Testis (tissue), 2 donors: ENCODE measurements at regions not wholly inside any gene's neighbourhood (a gene's known extent, or its start where the extent isn't known, plus 50 kb on each side); places are given as distances from the start of the nearest gene placed in this dataset.

Experiments used
- POLR2A ChIP-seq: fragments of 450-650 bp; IDR thresholded peaks from one replicate; pipeline ENCODE4 v1.6.1; 2017; ENCODE audit warnings: antibody characterized with exemption, mild to moderate bottlenecking, moderate library complexity
- TF ChIP-seq, protein P1 (sequence below), 3 experiments: fragments of 450-650 bp in 2 of 3; fragments of 200-600 bp in 1 of 3; sonication (generic) in 1 of 3; IDR thresholded peaks; one replicate each; pipeline ENCODE4 v1.5.1; 2016 to 2019; ENCODE audit warnings: antibody characterized with exemption in 3 of 3, mild to moderate bottlenecking in 2 of 3, moderate library complexity in 1 of 3

DNA sequence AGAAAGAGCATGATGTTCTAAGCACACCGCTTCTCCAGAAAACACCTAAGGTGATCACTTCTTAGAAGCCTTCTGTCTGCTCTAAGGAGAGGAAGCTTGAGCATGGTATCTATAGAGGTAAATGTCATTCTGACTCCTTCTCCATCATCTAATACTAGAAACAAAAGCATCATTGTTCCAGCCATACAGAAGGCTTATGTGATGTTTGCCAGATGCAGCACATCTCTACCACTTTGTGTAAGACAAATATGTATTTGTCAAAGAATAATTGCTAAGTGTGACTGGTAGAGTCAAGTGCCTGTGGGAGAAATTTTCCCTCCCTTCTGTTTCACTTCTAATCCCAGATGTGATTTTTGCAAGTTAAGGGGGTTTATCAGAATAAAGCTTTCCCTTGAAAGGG lies 217.1 kb downstream of the HS3ST3A1 start:
- no peak for TF ChIP-seq POLR2A
- TF ChIP-seq, protein P1, sequence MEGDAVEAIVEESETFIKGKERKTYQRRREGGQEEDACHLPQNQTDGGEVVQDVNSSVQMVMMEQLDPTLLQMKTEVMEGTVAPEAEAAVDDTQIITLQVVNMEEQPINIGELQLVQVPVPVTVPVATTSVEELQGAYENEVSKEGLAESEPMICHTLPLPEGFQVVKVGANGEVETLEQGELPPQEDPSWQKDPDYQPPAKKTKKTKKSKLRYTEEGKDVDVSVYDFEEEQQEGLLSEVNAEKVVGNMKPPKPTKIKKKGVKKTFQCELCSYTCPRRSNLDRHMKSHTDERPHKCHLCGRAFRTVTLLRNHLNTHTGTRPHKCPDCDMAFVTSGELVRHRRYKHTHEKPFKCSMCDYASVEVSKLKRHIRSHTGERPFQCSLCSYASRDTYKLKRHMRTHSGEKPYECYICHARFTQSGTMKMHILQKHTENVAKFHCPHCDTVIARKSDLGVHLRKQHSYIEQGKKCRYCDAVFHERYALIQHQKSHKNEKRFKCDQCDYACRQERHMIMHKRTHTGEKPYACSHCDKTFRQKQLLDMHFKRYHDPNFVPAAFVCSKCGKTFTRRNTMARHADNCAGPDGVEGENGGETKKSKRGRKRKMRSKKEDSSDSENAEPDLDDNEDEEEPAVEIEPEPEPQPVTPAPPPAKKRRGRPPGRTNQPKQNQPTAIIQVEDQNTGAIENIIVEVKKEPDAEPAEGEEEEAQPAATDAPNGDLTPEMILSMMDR (IDR thresholded peaks at IDR 0.05) = no peak
